Vagina (tissue), 2 donors: ENCODE measurements at regions not wholly inside any gene's neighbourhood (a gene's known extent, or its start where the extent isn't known, plus 50 kb on each side); places are given as distances from the start of the nearest gene placed in this dataset.

ENCODE experiments used
- CTCF ChIP-seq, 3 experiments: fragments of 450-650 bp in 2 of 3; fragments of 200-600 bp in 1 of 3; sonication (generic) in 1 of 3; IDR thresholded peaks; one replicate each; pipeline ENCODE4 v1.5.1; 2017 to 2019; ENCODE audit warnings: antibody characterized with exemption in 3 of 3, mild to moderate bottlenecking in 2 of 3, moderate library complexity in 2 of 3
- POLR2A ChIP-seq, 2 donors: fragments of 450-650 bp; IDR thresholded peaks; one replicate each; pipeline ENCODE4 v1.6.1; 2017; ENCODE audit warnings: antibody characterized with exemption in 2 of 2, mild to moderate bottlenecking in 2 of 2, moderate library complexity in 2 of 2
- POLR2AphosphoS5 ChIP-seq, 2 donors: sonication (generic); formaldehyde crosslinking; IDR thresholded peaks; one replicate each; pipeline ENCODE4 v1.9.0; 2017; ENCODE audit warnings: antibody characterized with exemption in 2 of 2, mild to moderate bottlenecking in 2 of 2, low read depth in 1 of 2; ENCODE audit not compliant: insufficient read depth in 1 of 2

GRCh38 chr15:79195239-79195638, 87.3 kb upstream of the ANKRD34C start:
- TF ChIP-seq CTCF (IDR thresholded peaks at IDR 0.05) (no peak), POLR2A (IDR thresholded peaks at IDR 0.05) (no peak), POLR2AphosphoS5 (IDR thresholded peaks at IDR 0.05; ENCODE audit: insufficient read depth in 1 of 2, low read depth in 1 of 2) (no peak)
